ENCODE measurements at regions not wholly inside any gene's neighbourhood (a gene's known extent, or its start where the extent isn't known, plus 50 kb on each side); places are given as distances from the start of the nearest gene placed in this dataset.

DNA sequence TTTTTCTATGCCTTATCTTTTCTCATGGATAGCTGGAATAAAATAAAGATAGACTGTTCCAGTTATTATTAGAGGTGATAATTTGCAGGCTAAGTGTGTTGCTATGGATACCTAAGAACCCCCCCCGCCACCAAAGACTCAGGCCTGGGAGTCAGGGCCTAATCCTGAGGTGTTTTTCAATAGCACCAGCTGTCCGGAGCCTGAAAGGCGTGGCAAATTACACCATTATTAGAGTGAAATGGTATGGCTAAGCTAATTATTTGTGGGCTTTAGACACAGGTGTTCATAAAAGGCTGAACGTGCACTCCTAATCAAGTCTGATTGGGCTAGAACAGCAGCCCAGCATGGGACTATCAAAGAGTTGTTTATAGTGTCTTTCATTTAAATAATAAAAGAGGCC, 293.2 kb upstream of the DCC start:
- no peak for TF ChIP-seq CTCF (IDR thresholded peaks at IDR 0.05)
- no peak overlapping the region for H3K27ac ChIP-seq
- intact Hi-C loops (cut with DNase I): no loop called here
- no peak for DNase-seq (ENCODE audit: low spot score in 2 of 2)
- H3K4me3 ChIP-seq: no peak overlapping the region
- no peaks in the 10 kb centered on the region for H3K36me3 ChIP-seq
- H3K27me3 ChIP-seq: no peaks in the 10 kb centered on the region
- H3K9me3 ChIP-seq: no peaks in the 10 kb centered on the region
- H3K4me1 ChIP-seq: no peaks in the 10 kb centered on the region

- Histone ChIP-seq H3K4me3 (no peak overlapping the region), H3K27me3 (no peaks in the 10 kb centered on the region), H3K4me1 (no peaks in the 10 kb centered on the region), H3K27ac (no peak overlapping the region), H3K9me3 (no peaks in the 10 kb centered on the region), H3K36me3 (no peaks in the 10 kb centered on the region)
- TF ChIP-seq CTCF (IDR thresholded peaks at IDR 0.05): no peak
- DNase-seq (ENCODE audit: low spot score in 2 of 2): no peak
- intact Hi-C loops (cut with DNase I): no loop called here
These were observed 285.7 kb upstream of the DCC start for GRCh38 chr18:52054324-52054723.

GRCh38 chr18:52060607-52061304, 279.2 kb upstream of the DCC start:
- Histone ChIP-seq H3K36me3 (no peaks in the 10 kb centered on the region), H3K27me3 (no peaks in the 10 kb centered on the region), H3K4me1 (no peaks in the 10 kb centered on the region), H3K27ac (no peak overlapping the region), H3K4me3 (no peak overlapping the region), H3K9me3 (no peaks in the 10 kb centered on the region)
- intact Hi-C loops (cut with DNase I): no loop called here
- DNase-seq (ENCODE audit: low spot score in 2 of 2): no peak
- TF ChIP-seq CTCF (IDR thresholded peaks at IDR 0.05): no peak

- no peak overlapping the region for H3K27ac ChIP-seq
- H3K27me3 ChIP-seq: no peaks in the 10 kb centered on the region
- no peaks in the 10 kb centered on the region for H3K36me3 ChIP-seq
- no peak for TF ChIP-seq CTCF (IDR thresholded peaks at IDR 0.05)
- DNase-seq (ENCODE audit: low spot score in 2 of 2): no peak
- intact Hi-C loops (cut with DNase I): no loop called here
- peaks cover 0 to 10% of the 10 kb centered on the region in 2 donors for H3K9me3 ChIP-seq
- no peak overlapping the region for H3K4me3 ChIP-seq
- H3K4me1 ChIP-seq: no peaks in the 10 kb centered on the region
These were observed 276.1 kb upstream of the DCC start for GRCh38 chr18:52063923-52064322.

DNA sequence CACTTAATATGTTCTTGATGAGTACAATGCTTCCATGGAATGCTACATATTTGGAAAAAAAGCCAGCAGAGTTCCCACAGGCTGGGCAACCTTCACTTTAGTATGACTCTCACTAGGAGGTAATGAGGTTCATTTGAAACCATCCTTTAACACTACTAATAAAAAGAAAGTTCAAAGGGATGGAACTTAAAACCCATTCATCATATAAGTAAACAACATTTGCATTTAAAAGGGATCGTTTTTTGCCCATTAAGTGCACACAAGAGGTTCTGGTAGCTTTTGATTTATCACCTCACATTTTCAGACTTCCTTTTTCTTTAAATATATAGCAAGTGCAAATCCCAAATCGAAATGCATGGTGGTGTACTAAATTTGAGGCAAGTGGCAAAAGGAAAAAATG, 270.8 kb upstream of the DCC start:
- Histone ChIP-seq H3K4me1 (no peaks in the 10 kb centered on the region), H3K4me3 (no peak overlapping the region), H3K27ac (no peak overlapping the region), H3K9me3 (peaks cover 0 to 10% of the 10 kb centered on the region in 2 donors), H3K27me3 (no peaks in the 10 kb centered on the region), H3K36me3 (no peaks in the 10 kb centered on the region)
- intact Hi-C loops (cut with DNase I): no loop called here
- TF ChIP-seq CTCF (IDR thresholded peaks at IDR 0.05): no peak
- DNase-seq (ENCODE audit: low spot score in 2 of 2): no peak

- no peak for DNase-seq (ENCODE audit: low spot score in 2 of 2)
- Histone ChIP-seq H3K36me3 (no peaks in the 10 kb centered on the region), H3K27me3 (no peaks in the 10 kb centered on the region), H3K9me3 (peaks cover 0 to 10% of the 10 kb centered on the region in 2 donors), H3K27ac (no peak overlapping the region), H3K4me1 (no peaks in the 10 kb centered on the region), H3K4me3 (no peak overlapping the region)
- intact Hi-C loops (cut with DNase I): no loop called here
- no peak for TF ChIP-seq CTCF (IDR thresholded peaks at IDR 0.05)
These were observed 269.7 kb upstream of the DCC start for GRCh38 chr18:52070291-52070756.

All from ascending aorta (tissue), 2 donors.